SU-DHL-6 (cell line): ENCODE measurements at regions not wholly inside any gene's neighbourhood (a gene's known extent, or its start where the extent isn't known, plus 50 kb on each side); places are given as distances from the start of the nearest gene placed in this dataset.

Source experiments
- CTCF ChIP-seq: fragments of 200-600 bp; sonication (generic); IDR thresholded peaks from one replicate; pipeline ENCODE4 v1.5.1; 2017; ENCODE audit warnings: antibody characterized with exemption, mild to moderate bottlenecking, low read length, moderate library complexity; ENCODE audit not compliant: insufficient read depth, poor library complexity, severe bottlenecking
- EZH2phosphoT487 ChIP-seq: fragments of 200-600 bp; sonication (generic), shearing (Covaris generic); conservative IDR thresholded peaks from 2 replicates; pipeline ENCODE4 v1.6.1; 2018; ENCODE audit warnings: mild to moderate bottlenecking, antibody characterized with exemption, low read length, moderate library complexity, mixed read lengths

GRCh38 chr14:34183478-34183877, 232.6 kb upstream of the EGLN3 start:
- TF ChIP-seq CTCF (no peak), EZH2phosphoT487 (no peak)
